ACC112 (cell line): ENCODE measurements at regions not wholly inside any gene's neighbourhood (a gene's known extent, or its start where the extent isn't known, plus 50 kb on each side); places are given as distances from the start of the nearest gene placed in this dataset.
A peak's percentile ranks its signal among the peaks of the same experiment; 100 is the strongest.

Source experiments
- H2AFZ ChIP-seq: fragments of 200-600 bp; sonication (generic); one replicate; pipeline ENCODE4 v1.6.0; 2017; ENCODE audit warnings: antibody characterized with exemption, low read length; ENCODE audit not compliant: unreplicated experiment
- H3K27ac ChIP-seq: fragments of 200-600 bp; sonication (generic); 2 replicates; pipeline ENCODE4 v1.5.1; 2014; ENCODE audit warnings: low read depth, mild to moderate bottlenecking, antibody characterized with exemption, low read length, moderate library complexity
- H3K27me3 ChIP-seq: fragments of 200-600 bp; sonication (generic); 2 replicates; pipeline ENCODE4 v1.6.1; 2014; ENCODE audit warnings: mild to moderate bottlenecking, antibody characterized with exemption, low read length, moderate library complexity, mixed read lengths; ENCODE audit not compliant: insufficient read depth
- H3K36me3 ChIP-seq: fragments of 200-600 bp; sonication (generic); 2 replicates; pipeline ENCODE4 v1.6.1; 2016; ENCODE audit warnings: mild to moderate bottlenecking, antibody characterized with exemption, low read length, moderate library complexity, mixed read lengths; ENCODE audit not compliant: insufficient read depth
- H3K4me1 ChIP-seq: fragments of 200-600 bp; sonication (generic); one replicate; pipeline ENCODE4 v1.6.1; 2016; ENCODE audit warnings: low read length, mixed read lengths; ENCODE audit not compliant: insufficient read depth, unreplicated experiment, control insufficient read depth
- H3K4me3 ChIP-seq: fragments of 200-600 bp; sonication (generic); 2 replicates; pipeline ENCODE4 v1.5.1; 2014; ENCODE audit warnings: mild to moderate bottlenecking, low read depth, low read length
- H3K79me2 ChIP-seq: fragments of 200-600 bp; sonication (generic); one replicate; pipeline ENCODE4 v1.6.0; 2016; ENCODE audit warnings: low read length; ENCODE audit not compliant: control insufficient read depth, unreplicated experiment, insufficient read depth

DNA sequence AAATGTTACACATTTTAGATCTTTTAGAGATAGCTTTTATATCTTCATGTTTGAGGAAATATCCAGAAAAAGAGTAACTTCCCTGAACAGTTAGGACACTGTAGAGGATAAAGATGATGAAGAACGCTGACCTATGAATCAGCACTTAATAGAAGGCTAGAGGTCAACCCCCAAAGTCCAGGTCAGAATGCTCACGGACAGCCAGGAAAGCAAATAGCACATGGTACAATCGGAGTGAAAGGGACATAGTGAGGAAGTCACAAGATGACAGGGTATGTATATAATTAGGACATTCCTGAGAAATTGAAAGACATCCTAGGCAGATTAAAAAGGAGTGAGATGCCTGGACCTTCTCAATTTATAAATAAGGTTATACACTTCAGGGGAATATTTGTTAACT is 55.1 kb upstream of the CNTNAP4 start:
- H3K27me3 ChIP-seq: no peaks in the 10 kb centered on the region
- H3K4me1 ChIP-seq: peaks cover 32% of the 10 kb centered on the region
- no peaks in the 10 kb centered on the region for H3K79me2 ChIP-seq
- 0 out of 2 replicates have a peak overlapping the region, but pooled peaks have one; percentile 8 for H3K4me3 ChIP-seq
- no peak overlapping the region for H3K27ac ChIP-seq
- peak overlapping the region; percentile 48 for H2AFZ ChIP-seq
- H3K36me3 ChIP-seq: no peaks in the 10 kb centered on the region

DNA sequence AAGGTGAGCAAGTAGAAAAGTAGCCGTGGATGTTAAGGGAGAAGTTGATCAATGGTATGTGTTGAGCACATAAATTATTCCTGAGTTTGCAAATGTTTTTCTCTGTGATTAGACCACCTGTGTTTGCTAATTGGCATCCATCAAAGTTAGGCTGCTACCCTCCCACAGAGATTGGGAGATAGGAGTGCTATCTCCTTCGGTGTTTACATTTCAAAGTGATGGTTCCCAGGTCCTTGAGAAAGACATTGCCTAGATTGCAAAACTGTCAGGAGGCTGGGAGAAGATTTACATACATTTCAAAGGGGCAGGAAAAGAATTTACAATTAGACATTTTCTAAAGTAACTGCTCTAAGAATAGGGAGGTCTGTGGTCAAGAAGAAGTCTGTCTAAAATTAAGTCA is 54.3 kb upstream of the CNTNAP4 start:
- Histone ChIP-seq H3K36me3 (no peaks in the 10 kb centered on the region), H2AFZ (no peak overlapping the region), H3K27ac (no peak overlapping the region), H3K4me1 (peaks cover 34% of the 10 kb centered on the region), H3K27me3 (no peaks in the 10 kb centered on the region), H3K79me2 (no peaks in the 10 kb centered on the region), H3K4me3 (no peak overlapping the region; the same call in 1 of the 2 replicates)

DNA sequence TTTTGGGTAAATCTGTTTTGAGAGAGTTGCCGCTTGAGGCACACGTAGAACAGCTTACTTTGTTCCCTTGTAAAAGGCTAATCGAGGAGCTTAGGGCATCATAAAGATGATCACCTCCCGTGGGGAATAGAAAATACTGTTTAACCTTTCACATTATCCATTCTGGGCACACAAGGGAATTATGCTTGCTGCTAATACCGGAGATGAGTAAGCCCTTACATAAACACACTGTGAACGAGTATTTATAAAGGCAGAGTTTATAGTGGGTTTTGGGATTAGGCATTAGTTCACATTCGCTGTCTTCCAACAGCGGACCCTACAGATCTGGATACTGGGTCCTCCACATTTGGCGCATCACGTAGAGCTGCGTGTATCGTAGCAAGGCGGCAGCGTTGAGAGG is 51.2 kb upstream of the CNTNAP4 start:
- peaks cover 34% of the 10 kb centered on the region for H3K4me1 ChIP-seq
- H3K27me3 ChIP-seq: no peaks in the 10 kb centered on the region
- no peaks in the 10 kb centered on the region for H3K79me2 ChIP-seq
- peak overlapping the region; percentile 95 for H3K27ac ChIP-seq
- no peaks in the 10 kb centered on the region for H3K36me3 ChIP-seq
- H3K4me3 ChIP-seq: peak overlapping the region; percentile 67
- H2AFZ ChIP-seq: peak overlapping the region; percentile 23

DNA sequence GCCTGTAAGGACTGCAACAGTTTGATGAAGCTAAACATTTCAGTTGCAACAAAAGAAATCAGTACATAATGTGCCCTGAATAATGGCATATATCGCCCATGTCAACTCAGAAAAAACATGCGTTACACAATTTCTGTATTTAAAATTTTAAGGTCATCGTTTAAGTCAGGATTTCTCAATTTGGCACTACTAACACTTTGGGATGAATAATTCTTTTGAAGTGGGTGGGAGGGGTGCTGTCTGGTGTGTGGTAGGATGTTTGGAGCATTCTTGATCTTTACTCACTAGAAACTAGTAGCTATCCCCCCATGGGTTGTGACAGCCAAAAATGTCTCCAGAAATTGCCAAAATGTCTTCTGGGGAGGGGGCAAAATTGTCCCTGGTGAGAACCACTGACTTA is 50.7 kb upstream of the CNTNAP4 start:
- Histone ChIP-seq H3K36me3 (no peaks in the 10 kb centered on the region), H3K79me2 (no peaks in the 10 kb centered on the region), H3K4me3 (peak overlapping the region; percentile 67)

More for the DNA sequence above, 50.7 kb upstream of the CNTNAP4 start:
- Histone ChIP-seq H3K27ac (peak overlapping the region; percentile 95), H3K4me1 (peaks cover 34% of the 10 kb centered on the region), H3K27me3 (no peaks in the 10 kb centered on the region), H2AFZ (peak overlapping the region; percentile 23)
